Esophagus squamous epithelium (tissue), 4 donors: ENCODE measurements at regions not wholly inside any gene's neighbourhood (a gene's known extent, or its start where the extent isn't known, plus 50 kb on each side); places are given as distances from the start of the nearest gene placed in this dataset.

Source experiments
- CTCF ChIP-seq, 6 experiments: fragments of 450-650 bp in 4 of 6; fragments of 200-600 bp in 2 of 6; sonication (generic) in 2 of 6; IDR thresholded peaks; one replicate each; pipeline ENCODE4 v1.5.1; 2016 to 2019; ENCODE audit warnings: antibody characterized with exemption in 6 of 6, mild to moderate bottlenecking in 4 of 6, moderate library complexity in 4 of 6
- POLR2A ChIP-seq, 4 donors: fragments of 450-650 bp; IDR thresholded peaks; one replicate each; pipeline ENCODE4 v1.6.1; 2017; ENCODE audit warnings: antibody characterized with exemption in 4 of 4, mild to moderate bottlenecking in 4 of 4, moderate library complexity in 3 of 4

GRCh38 chr21:40915114-40915513 is 68.2 kb upstream of the DSCAM start:
- TF ChIP-seq POLR2A (IDR thresholded peaks at IDR 0.05) = no peak
- no peak for TF ChIP-seq CTCF (IDR thresholded peaks at IDR 0.05)
